ENCODE measurements at regions not wholly inside any gene's neighbourhood (a gene's known extent, or its start where the extent isn't known, plus 50 kb on each side); places are given as distances from the start of the nearest gene placed in this dataset.
"Not testable (repeated sequence)": the region's sequence is repeated elsewhere in the genome, so short reads cannot be mapped to it uniquely, and the experiment has no call there.

- TF ChIP-seq EZH2phosphoT487 (IDR thresholded peaks at IDR 0.05; ENCODE audit: borderline replicate concordance, low read depth), result no peak
- no peak for TF ChIP-seq CTCF (IDR thresholded peaks at IDR 0.05)
These were observed 1522.4 kb downstream of the SI start (continued) for GRCh38 chr3:163555918-163556317.

DNA sequence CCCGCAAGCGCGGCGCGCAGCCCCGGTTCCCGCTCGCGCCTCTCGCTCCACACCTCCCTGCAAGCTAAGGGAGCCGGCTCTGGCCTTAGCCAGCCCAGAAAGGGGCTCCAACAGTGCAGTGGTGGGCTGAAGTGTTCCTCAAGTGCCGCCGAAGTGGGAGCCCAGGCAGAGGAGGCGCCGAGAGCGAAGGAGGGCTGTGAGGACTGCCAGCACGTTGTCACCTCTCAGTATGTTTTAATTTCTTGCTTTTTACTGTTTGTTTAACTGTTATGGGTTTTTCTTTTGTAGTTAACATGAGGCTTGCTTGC, 1525.7 kb downstream of the SI start:
- DNase-seq, result no peak
- no peak overlapping the region for H2AFZ ChIP-seq (ENCODE audit: low read depth)
- H3K27ac ChIP-seq (ENCODE audit: low read depth in 2 of 2, low read length in 1 of 2), result no peak overlapping the region
- H3K9me3 ChIP-seq, result no peaks in the 10 kb centered on the region
- POLR2A ChIA-PET, result no interaction called here
- H3K79me2 ChIP-seq (ENCODE audit: insufficient read depth), result no peaks in the 10 kb centered on the region
- H3K9ac ChIP-seq, result no peak overlapping the region
- 85% methylated on average over 16 of the region's 17 CpGs for WGBS (ENCODE audit: low lambda C conversion rate)
- no peaks in the 10 kb centered on the region for H3F3A ChIP-seq (replicated peaks; ENCODE audit: insufficient read depth)
- no peaks in the 10 kb centered on the region for H4K20me1 ChIP-seq (ENCODE audit: insufficient read depth)
- no peaks in the 10 kb centered on the region; a peak in 1 of 4 replicates for H3K4me1 ChIP-seq (ENCODE audit: control insufficient read depth in 1 of 2, insufficient read depth in 2 of 2, low read depth in 1 of 2, low read length in 1 of 2)
- TF ChIP-seq RAD21 (IDR thresholded peaks at IDR 0.05; ENCODE audit: low read length), result no peak
- TF ChIP-seq, protein P1, sequence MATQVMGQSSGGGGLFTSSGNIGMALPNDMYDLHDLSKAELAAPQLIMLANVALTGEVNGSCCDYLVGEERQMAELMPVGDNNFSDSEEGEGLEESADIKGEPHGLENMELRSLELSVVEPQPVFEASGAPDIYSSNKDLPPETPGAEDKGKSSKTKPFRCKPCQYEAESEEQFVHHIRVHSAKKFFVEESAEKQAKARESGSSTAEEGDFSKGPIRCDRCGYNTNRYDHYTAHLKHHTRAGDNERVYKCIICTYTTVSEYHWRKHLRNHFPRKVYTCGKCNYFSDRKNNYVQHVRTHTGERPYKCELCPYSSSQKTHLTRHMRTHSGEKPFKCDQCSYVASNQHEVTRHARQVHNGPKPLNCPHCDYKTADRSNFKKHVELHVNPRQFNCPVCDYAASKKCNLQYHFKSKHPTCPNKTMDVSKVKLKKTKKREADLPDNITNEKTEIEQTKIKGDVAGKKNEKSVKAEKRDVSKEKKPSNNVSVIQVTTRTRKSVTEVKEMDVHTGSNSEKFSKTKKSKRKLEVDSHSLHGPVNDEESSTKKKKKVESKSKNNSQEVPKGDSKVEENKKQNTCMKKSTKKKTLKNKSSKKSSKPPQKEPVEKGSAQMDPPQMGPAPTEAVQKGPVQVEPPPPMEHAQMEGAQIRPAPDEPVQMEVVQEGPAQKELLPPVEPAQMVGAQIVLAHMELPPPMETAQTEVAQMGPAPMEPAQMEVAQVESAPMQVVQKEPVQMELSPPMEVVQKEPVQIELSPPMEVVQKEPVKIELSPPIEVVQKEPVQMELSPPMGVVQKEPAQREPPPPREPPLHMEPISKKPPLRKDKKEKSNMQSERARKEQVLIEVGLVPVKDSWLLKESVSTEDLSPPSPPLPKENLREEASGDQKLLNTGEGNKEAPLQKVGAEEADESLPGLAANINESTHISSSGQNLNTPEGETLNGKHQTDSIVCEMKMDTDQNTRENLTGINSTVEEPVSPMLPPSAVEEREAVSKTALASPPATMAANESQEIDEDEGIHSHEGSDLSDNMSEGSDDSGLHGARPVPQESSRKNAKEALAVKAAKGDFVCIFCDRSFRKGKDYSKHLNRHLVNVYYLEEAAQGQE (IDR thresholded peaks at IDR 0.05; ENCODE audit: low read depth, low read length), result no peak
- no peak for TF ChIP-seq CTCF (IDR thresholded peaks at IDR 0.05)
- TF ChIP-seq PBX3 (IDR thresholded peaks at IDR 0.05), result no peak
- TF ChIP-seq TEAD4 (IDR thresholded peaks at IDR 0.05; ENCODE audit: borderline replicate concordance, insufficient read depth), result no peak
- TF ChIP-seq, protein P2, sequence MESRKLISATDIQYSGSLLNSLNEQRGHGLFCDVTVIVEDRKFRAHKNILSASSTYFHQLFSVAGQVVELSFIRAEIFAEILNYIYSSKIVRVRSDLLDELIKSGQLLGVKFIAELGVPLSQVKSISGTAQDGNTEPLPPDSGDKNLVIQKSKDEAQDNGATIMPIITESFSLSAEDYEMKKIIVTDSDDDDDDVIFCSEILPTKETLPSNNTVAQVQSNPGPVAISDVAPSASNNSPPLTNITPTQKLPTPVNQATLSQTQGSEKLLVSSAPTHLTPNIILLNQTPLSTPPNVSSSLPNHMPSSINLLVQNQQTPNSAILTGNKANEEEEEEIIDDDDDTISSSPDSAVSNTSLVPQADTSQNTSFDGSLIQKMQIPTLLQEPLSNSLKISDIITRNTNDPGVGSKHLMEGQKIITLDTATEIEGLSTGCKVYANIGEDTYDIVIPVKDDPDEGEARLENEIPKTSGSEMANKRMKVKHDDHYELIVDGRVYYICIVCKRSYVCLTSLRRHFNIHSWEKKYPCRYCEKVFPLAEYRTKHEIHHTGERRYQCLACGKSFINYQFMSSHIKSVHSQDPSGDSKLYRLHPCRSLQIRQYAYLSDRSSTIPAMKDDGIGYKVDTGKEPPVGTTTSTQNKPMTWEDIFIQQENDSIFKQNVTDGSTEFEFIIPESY (IDR thresholded peaks at IDR 0.05; ENCODE audit: borderline replicate concordance, low read depth), result no peak
- no peak overlapping the region for H3K4me3 ChIP-seq (ENCODE audit: low read depth in 2 of 2, low read length in 1 of 2)
- H3K4me2 ChIP-seq, result no peak overlapping the region
- no peaks in the 10 kb centered on the region for H3K36me3 ChIP-seq (replicated peaks in 1 of 2; ENCODE audit: control insufficient read depth in 1 of 2, insufficient read depth in 2 of 2, low read length in 1 of 2)
- no peaks in the 10 kb centered on the region for H3K27me3 ChIP-seq (ENCODE audit: insufficient read depth)
- CTCF ChIA-PET, result no interaction called here
- peaks cover 3% of the 10 kb centered on the region; the same call in 1 of the 2 replicates for H3K9me2 ChIP-seq

DNA sequence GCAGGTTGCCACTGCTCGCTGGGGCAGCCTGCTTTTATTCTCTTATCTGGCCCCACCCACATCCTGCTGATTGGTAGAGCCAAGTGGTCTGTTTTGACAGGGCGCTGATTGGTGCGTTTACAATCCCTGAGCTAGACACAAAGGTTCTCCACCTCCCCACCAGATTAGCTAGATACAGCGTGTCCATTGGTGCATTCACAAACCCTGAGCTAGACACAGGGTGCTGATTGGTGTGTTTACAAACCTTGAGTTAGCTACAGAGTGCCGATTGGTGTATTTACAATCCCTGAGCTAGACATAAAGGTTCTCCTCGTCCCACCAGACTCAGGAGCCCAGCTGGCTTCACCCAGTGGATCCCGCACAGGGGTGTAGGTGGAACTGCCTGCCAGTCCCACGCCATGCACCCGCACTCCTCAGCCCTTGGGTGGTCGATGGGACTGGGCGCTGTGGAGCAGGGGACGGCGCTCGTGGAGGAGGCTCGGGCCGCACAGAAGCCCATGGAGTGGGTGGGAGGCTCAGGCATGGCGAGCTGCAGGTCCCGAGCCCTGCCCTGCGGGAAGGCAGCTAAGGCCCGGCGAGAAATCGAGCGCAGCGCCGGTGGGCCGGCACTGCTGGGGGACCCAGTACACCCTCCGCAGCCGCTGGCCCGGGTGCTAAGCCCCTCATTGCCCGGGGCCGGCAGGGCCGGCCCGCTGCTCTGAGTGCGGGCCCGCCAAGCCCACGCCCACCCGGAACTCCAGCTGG, 1526.2 kb downstream of the SI start:
- H3K4me1 ChIP-seq (ENCODE audit: control insufficient read depth in 1 of 2, insufficient read depth in 2 of 2, low read depth in 1 of 2, low read length in 1 of 2); H3K4me2 ChIP-seq; H3K9ac ChIP-seq; H3K9me3 ChIP-seq; H3K9me2 ChIP-seq; H3K27ac ChIP-seq (ENCODE audit: low read depth in 2 of 2, low read length in 1 of 2); H3K79me2 ChIP-seq (ENCODE audit: insufficient read depth); H3K36me3 ChIP-seq (replicated peaks in 1 of 2; ENCODE audit: control insufficient read depth in 1 of 2, insufficient read depth in 2 of 2, low read length in 1 of 2); CTCF ChIA-PET; H3K4me3 ChIP-seq (ENCODE audit: low read depth in 2 of 2, low read length in 1 of 2); H4K20me1 ChIP-seq (ENCODE audit: insufficient read depth); H3F3A ChIP-seq (replicated peaks; ENCODE audit: insufficient read depth); H2AFZ ChIP-seq (ENCODE audit: low read depth); POLR2A ChIA-PET; DNase-seq; H3K27me3 ChIP-seq (ENCODE audit: insufficient read depth): not testable (repeated sequence)
- 72% methylated on average over 12 of the region's 37 CpGs for WGBS (ENCODE audit: low lambda C conversion rate)

Measured in SK-N-SH (cell line).